ENCODE measurements at regions not wholly inside any gene's neighbourhood (a gene's known extent, or its start where the extent isn't known, plus 50 kb on each side); places are given as distances from the start of the nearest gene placed in this dataset.

DNA sequence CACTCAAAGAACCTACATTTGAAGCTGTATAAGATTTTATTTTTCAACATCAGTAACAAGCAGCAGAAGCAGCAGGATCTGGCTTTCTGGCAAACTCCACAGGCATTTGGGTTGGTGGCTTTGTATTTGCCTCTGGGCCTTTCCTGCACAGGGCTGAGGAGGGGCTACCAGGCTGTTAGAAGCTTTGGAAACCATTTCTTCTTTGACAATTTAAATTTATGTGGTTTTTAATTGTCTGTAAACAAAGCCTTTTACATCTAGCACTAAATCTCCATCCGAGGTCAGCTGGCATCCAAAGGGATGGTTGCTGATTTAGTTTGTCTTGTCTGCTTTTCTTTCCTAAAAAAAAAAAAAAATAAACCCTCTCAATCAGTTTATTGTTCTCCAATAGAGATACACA lies 127.5 kb upstream of the OBI1 start:
- BruUV-seq (replicated peaks), result no TSS peak
- intact Hi-C loops (cut with micrococcal nuclease; ENCODE audit: unreplicated experiment), result no loop called here
- no peaks in the 10 kb centered on the region for H3K27me3 Mint-ChIP-seq (ENCODE audit: unreplicated experiment)
- CTCF ChIA-PET, result no interaction called here
- H3K9me3 Mint-ChIP-seq (ENCODE audit: low read depth, unreplicated experiment), result no peaks in the 10 kb centered on the region
- no peak overlapping the region for H3K27ac Mint-ChIP-seq (ENCODE audit: unreplicated experiment)
- H3K4me1 Mint-ChIP-seq (ENCODE audit: low read depth, unreplicated experiment), result no peaks in the 10 kb centered on the region
- H3K4me3 Mint-ChIP-seq (ENCODE audit: low read depth, unreplicated experiment), result no peak overlapping the region
- TF ChIP-seq, protein P1, sequence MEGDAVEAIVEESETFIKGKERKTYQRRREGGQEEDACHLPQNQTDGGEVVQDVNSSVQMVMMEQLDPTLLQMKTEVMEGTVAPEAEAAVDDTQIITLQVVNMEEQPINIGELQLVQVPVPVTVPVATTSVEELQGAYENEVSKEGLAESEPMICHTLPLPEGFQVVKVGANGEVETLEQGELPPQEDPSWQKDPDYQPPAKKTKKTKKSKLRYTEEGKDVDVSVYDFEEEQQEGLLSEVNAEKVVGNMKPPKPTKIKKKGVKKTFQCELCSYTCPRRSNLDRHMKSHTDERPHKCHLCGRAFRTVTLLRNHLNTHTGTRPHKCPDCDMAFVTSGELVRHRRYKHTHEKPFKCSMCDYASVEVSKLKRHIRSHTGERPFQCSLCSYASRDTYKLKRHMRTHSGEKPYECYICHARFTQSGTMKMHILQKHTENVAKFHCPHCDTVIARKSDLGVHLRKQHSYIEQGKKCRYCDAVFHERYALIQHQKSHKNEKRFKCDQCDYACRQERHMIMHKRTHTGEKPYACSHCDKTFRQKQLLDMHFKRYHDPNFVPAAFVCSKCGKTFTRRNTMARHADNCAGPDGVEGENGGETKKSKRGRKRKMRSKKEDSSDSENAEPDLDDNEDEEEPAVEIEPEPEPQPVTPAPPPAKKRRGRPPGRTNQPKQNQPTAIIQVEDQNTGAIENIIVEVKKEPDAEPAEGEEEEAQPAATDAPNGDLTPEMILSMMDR (IDR thresholded peaks at IDR 0.05; ENCODE audit: unreplicated experiment), result no peak
- DNase-seq, result no peak
- H3K36me3 Mint-ChIP-seq (ENCODE audit: insufficient read depth, unreplicated experiment), result no peaks in the 10 kb centered on the region

DNA sequence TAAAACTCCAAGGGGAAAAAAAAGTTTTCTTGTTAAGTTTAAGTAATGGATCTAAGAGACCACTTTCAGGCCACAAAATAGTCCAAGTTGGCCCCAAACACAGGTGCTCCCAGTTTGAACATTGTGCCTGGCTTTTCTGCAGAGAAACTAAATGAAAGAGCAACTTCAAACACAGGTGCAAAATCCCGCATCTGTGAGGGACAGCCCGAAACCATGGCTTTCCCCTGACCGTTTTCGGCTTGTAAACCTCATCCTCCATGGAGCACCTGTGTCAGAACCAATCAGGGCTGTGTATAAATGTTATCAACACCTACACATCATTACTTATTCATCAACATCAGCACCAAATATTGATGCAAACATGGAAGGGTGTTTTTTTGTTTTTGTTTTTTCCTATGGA lies 126.8 kb upstream of the OBI1 start:
- Mint-ChIP-seq H3K27ac (ENCODE audit: unreplicated experiment) (no peak overlapping the region), H3K27me3 (ENCODE audit: unreplicated experiment) (no peaks in the 10 kb centered on the region), H3K4me1 (ENCODE audit: low read depth, unreplicated experiment) (no peaks in the 10 kb centered on the region), H3K4me3 (ENCODE audit: low read depth, unreplicated experiment) (no peak overlapping the region), H3K36me3 (ENCODE audit: insufficient read depth, unreplicated experiment) (no peaks in the 10 kb centered on the region), H3K9me3 (ENCODE audit: low read depth, unreplicated experiment) (no peaks in the 10 kb centered on the region)
- BruUV-seq (replicated peaks), result no TSS peak
- TF ChIP-seq, protein P1 (IDR thresholded peaks at IDR 0.05; ENCODE audit: unreplicated experiment), result no peak
- CTCF ChIA-PET, result no interaction called here
- intact Hi-C loops (cut with micrococcal nuclease; ENCODE audit: unreplicated experiment), result no loop called here
- no peak for DNase-seq

DNA sequence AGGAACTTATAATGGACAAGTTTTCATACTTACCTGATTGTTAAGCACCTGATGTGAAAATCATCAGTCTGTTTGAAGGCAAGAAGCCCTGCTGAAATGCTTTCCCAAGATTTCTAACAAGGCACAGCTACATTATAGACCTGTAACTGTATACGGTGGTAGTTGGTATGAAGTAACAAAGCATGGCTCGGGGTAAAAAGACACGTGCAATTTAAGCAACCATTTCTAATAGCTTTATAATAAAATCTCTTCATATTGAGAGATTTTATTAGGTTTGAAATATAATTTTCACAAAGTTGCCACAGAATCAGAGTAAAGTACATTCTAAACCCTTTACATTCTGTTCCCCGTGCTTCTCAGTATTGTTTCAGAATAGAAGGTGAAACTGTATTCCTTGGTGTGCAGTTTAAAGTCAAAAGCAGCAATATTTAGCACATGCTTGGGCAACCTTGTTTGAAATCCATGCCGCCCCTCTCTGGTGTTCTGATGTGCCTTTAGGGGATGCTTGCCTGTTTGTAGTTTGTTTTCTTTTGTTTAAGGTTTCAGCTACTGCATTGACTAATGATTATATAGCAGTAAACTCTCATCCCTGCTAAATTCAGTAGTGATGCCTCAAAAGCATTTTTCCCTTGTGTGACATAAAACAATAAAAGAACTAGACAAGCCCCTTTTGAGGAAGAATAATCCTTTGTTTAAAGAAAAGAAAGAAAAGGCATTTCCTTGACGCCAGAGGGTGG lies 125.2 kb upstream of the OBI1 start:
- TF ChIP-seq, protein P1 (IDR thresholded peaks at IDR 0.05; ENCODE audit: unreplicated experiment), result no peak
- Mint-ChIP-seq H3K27ac (ENCODE audit: unreplicated experiment) (no peak overlapping the region), H3K9me3 (ENCODE audit: low read depth, unreplicated experiment) (no peaks in the 10 kb centered on the region), H3K4me3 (ENCODE audit: low read depth, unreplicated experiment) (no peak overlapping the region), H3K4me1 (ENCODE audit: low read depth, unreplicated experiment) (no peaks in the 10 kb centered on the region), H3K27me3 (ENCODE audit: unreplicated experiment) (no peaks in the 10 kb centered on the region), H3K36me3 (ENCODE audit: insufficient read depth, unreplicated experiment) (no peaks in the 10 kb centered on the region)
- no TSS peak for BruUV-seq (replicated peaks)
- CTCF ChIA-PET, result no interaction called here
- DNase-seq, result no peak
- intact Hi-C loops (cut with micrococcal nuclease; ENCODE audit: unreplicated experiment), result no loop called here

DNA sequence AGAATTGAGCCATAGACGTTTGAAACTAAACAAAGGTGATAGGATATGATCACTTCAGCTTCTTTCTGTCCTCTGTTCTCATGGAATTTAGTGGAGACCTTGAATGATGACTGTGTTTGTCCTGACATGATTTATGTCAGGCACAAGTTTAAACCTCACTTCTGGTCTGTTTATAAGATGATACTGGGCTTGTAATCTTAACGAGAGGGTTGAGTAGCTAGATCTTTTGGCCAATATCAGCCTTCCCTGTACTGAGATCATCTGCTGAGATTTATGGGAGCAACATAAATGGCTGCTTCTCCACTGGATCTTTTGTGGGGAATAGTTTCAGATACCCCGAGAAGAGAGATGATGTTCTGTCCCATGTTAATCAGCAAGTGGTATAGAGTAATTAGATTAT lies 121.8 kb upstream of the OBI1 start:
- no peak for DNase-seq
- CTCF ChIA-PET, result interaction anchor here (0.7 kb wide), 1 partner anchor 442 kb away, joined by 4 read pairs; no protein-coding TSS in a partner anchor
- intact Hi-C loops (cut with micrococcal nuclease; ENCODE audit: unreplicated experiment), result no loop called here
- H3K4me3 Mint-ChIP-seq (ENCODE audit: low read depth, unreplicated experiment), result no peak overlapping the region
- H3K27me3 Mint-ChIP-seq (ENCODE audit: unreplicated experiment), result no peaks in the 10 kb centered on the region
- no peaks in the 10 kb centered on the region for H3K4me1 Mint-ChIP-seq (ENCODE audit: low read depth, unreplicated experiment)
- no peak overlapping the region for H3K27ac Mint-ChIP-seq (ENCODE audit: unreplicated experiment)
- BruUV-seq (replicated peaks), result no TSS peak
- no peaks in the 10 kb centered on the region for H3K36me3 Mint-ChIP-seq (ENCODE audit: insufficient read depth, unreplicated experiment)
- H3K9me3 Mint-ChIP-seq (ENCODE audit: low read depth, unreplicated experiment), result no peaks in the 10 kb centered on the region
- TF ChIP-seq, protein P1 (IDR thresholded peaks at IDR 0.05; ENCODE audit: unreplicated experiment), result no peak
